HFFc6 (cell line): ENCODE measurements at regions not wholly inside any gene's neighbourhood (a gene's known extent, or its start where the extent isn't known, plus 50 kb on each side); places are given as distances from the start of the nearest gene placed in this dataset.

ENCODE experiments used
- DNase-seq: peaks from one replicate; pipeline ENCODE4 v3.0.0-alpha.2; 2018
- H3K27ac Mint-ChIP-seq: 2 replicates; pipeline ENCODE4 v1.8.0; 2020; ENCODE audit warnings: mild to moderate bottlenecking, mixed read lengths
- H3K27me3 Mint-ChIP-seq: 2 replicates; pipeline ENCODE4 v1.8.0; 2021; ENCODE audit warnings: mild to moderate bottlenecking, moderate library complexity, mixed read lengths; ENCODE audit not compliant: insufficient read depth
- H3K36me3 Mint-ChIP-seq: 2 replicates; pipeline ENCODE4 v1.8.0; 2021; ENCODE audit warnings: low read depth, mixed read lengths
- H3K4me1 Mint-ChIP-seq: 2 replicates; pipeline ENCODE4 v1.8.0; 2020; ENCODE audit warnings: low read depth, mixed read lengths
- H3K4me3 Mint-ChIP-seq: 2 replicates; pipeline ENCODE4 v1.8.0; 2020; ENCODE audit warnings: mild to moderate bottlenecking, moderate library complexity, mixed read lengths
- H3K9me3 Mint-ChIP-seq: 2 replicates; pipeline ENCODE4 v1.8.0; 2020; ENCODE audit warnings: mild to moderate bottlenecking, mixed read lengths
- TF ChIP-seq, protein P1 (sequence below): fragments of 200-600 bp; sonication (generic); IDR thresholded peaks from 2 replicates; pipeline ENCODE4 v1.5.0; 2021; ENCODE audit warnings: antibody characterized with exemption, mild to moderate bottlenecking

- no peaks in the 10 kb centered on the region for H3K27me3 Mint-ChIP-seq
- peaks cover 42% of the 10 kb centered on the region for H3K9me3 Mint-ChIP-seq
- H3K4me3 Mint-ChIP-seq, result no peak overlapping the region
- DNase-seq, result no peak
- no peak overlapping the region for H3K27ac Mint-ChIP-seq
- H3K36me3 Mint-ChIP-seq, result no peaks in the 10 kb centered on the region
- TF ChIP-seq, protein P1, sequence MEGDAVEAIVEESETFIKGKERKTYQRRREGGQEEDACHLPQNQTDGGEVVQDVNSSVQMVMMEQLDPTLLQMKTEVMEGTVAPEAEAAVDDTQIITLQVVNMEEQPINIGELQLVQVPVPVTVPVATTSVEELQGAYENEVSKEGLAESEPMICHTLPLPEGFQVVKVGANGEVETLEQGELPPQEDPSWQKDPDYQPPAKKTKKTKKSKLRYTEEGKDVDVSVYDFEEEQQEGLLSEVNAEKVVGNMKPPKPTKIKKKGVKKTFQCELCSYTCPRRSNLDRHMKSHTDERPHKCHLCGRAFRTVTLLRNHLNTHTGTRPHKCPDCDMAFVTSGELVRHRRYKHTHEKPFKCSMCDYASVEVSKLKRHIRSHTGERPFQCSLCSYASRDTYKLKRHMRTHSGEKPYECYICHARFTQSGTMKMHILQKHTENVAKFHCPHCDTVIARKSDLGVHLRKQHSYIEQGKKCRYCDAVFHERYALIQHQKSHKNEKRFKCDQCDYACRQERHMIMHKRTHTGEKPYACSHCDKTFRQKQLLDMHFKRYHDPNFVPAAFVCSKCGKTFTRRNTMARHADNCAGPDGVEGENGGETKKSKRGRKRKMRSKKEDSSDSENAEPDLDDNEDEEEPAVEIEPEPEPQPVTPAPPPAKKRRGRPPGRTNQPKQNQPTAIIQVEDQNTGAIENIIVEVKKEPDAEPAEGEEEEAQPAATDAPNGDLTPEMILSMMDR, result no peak
- no peaks in the 10 kb centered on the region for H3K4me1 Mint-ChIP-seq
These were observed 547.8 kb downstream of the ADGRL2 start for GRCh38 chr1:82348487-82348886.

DNA sequence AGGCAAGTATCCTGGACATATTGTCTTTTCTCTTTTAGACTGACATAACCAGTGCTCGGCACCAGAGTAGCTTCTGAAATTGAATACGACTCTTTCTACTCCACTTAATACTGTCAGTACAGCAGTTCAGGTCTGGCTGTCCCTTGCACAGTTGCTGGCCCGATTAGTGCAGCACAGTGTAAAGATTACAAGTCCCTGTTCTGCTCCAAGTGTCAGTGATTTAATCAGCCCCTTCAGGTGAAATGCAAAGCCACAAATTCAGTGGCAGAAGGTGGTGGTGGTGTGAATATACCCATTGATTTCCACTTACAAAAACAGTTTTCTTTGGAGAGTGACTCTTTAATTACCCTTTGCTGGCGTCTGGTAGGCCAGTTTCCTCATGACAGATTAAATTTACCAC lies 545.4 kb downstream of the ADGRL2 start:
- H3K4me1 Mint-ChIP-seq, result no peaks in the 10 kb centered on the region
- H3K9me3 Mint-ChIP-seq, result peaks cover 49% of the 10 kb centered on the region
- no peaks in the 10 kb centered on the region for H3K27me3 Mint-ChIP-seq
- H3K27ac Mint-ChIP-seq, result no peak overlapping the region
- no peaks in the 10 kb centered on the region for H3K36me3 Mint-ChIP-seq
- H3K4me3 Mint-ChIP-seq, result no peak overlapping the region
- no peak for DNase-seq
- TF ChIP-seq, protein P1, result no peak

DNA sequence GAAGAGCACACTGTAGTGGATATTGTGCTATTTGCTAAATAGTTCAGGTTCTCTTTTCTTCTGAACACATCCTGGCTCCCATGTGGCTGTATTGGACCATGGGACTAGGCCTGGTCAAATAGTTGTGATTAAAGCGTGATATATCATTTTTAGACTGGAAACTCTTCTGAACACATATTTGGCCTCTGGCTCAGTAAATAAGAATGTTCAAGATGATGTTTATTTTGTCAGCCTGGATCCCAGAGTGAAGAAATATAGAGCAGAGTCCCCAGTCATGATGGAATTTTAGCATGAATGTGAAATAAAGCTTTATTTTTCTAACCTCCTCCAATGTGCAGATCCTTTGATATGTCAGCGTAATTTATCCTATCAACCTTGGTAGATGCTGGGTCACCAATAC lies 542.6 kb downstream of the ADGRL2 start:
- H3K27ac Mint-ChIP-seq, result no peak overlapping the region
- DNase-seq, result no peak
- peaks cover 48% of the 10 kb centered on the region for H3K9me3 Mint-ChIP-seq
- no peak overlapping the region for H3K4me3 Mint-ChIP-seq
- TF ChIP-seq, protein P1, result no peak
- H3K4me1 Mint-ChIP-seq, result no peaks in the 10 kb centered on the region
- H3K27me3 Mint-ChIP-seq, result no peaks in the 10 kb centered on the region
- H3K36me3 Mint-ChIP-seq, result no peaks in the 10 kb centered on the region; the same call in 1 of the 2 replicates

DNA sequence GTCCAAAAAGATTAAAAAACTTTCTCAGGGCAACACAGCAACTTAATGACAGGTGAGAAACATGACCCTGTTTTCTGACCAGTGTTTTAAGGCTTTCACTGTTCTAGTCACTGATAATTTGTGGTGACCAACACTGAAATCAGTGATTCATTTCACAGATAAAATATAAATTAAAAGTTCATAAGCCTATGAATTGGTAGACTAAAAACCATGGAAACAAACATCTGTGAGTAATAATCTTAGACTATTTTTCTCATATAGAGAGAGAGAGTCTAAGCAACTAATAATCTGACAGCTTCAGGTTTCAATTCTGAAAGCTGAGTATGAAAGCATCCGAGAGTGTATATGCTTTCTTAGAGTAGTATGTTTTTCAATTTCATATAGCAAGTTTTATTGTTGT lies 536.9 kb downstream of the ADGRL2 start:
- TF ChIP-seq, protein P1, result no peak
- no peak overlapping the region for H3K27ac Mint-ChIP-seq
- no peak for DNase-seq
- H3K4me1 Mint-ChIP-seq, result no peaks in the 10 kb centered on the region
- H3K36me3 Mint-ChIP-seq, result no peaks in the 10 kb centered on the region; the same call in 1 of the 2 replicates
- no peaks in the 10 kb centered on the region for H3K27me3 Mint-ChIP-seq
- H3K4me3 Mint-ChIP-seq, result no peak overlapping the region
- H3K9me3 Mint-ChIP-seq, result peaks cover 49% of the 10 kb centered on the region

DNA sequence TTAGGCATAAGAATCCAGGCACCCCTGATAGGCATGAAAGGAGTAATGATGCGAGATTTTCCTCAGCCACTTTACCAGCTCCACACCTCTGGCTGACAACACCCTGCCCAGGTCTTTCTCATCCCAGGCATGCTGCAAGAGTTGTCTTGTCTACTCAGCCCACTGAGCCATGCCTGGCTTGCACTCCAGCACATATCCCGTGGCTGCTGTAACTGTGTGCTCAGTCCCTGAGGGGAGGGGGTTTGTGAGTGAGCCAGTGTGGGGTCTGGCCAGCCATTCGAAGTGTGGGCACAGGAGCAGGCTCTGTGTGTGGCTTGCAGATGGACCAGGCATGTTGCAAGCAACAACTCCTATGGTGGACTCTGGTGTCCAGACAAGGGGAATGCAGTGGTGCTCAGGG lies 529.6 kb downstream of the ADGRL2 start:
- Mint-ChIP-seq H3K9me3 (peaks cover 28% of the 10 kb centered on the region), H3K4me3 (no peak overlapping the region)
- no peak for DNase-seq

More for the DNA sequence above, 529.6 kb downstream of the ADGRL2 start:
- no peaks in the 10 kb centered on the region for H3K27me3 Mint-ChIP-seq
- TF ChIP-seq, protein P1, result no peak
- no peak overlapping the region for H3K27ac Mint-ChIP-seq
- no peaks in the 10 kb centered on the region for H3K4me1 Mint-ChIP-seq
- H3K36me3 Mint-ChIP-seq, result no peaks in the 10 kb centered on the region
